Cerebellar cortex (tissue), 1 donor: ENCODE measurements at regions not wholly inside any gene's neighbourhood (a gene's known extent, or its start where the extent isn't known, plus 50 kb on each side); places are given as distances from the start of the nearest gene placed in this dataset.

Experiments
- DNase-seq: peaks from one replicate; pipeline ENCODE4 v3.0.0-alpha.2; 2015; ENCODE audit warnings: low spot score

GRCh38 chr1:55402671-55403464 is 187.7 kb upstream of the USP24 start:
- no peak for DNase-seq

- DNase-seq: no peak
Measured at GRCh38 chr1:55402142-55402541, 187.0 kb upstream of the USP24 start.

GRCh38 chr1:55400508-55400907 is 185.3 kb upstream of the USP24 start:
- no peak for DNase-seq

GRCh38 chr1:55399346-55399745 is 184.2 kb upstream of the USP24 start:
- no peak for DNase-seq

GRCh38 chr1:55396381-55396891 is 181.3 kb upstream of the USP24 start:
- no peak for DNase-seq

- DNase-seq: no peak
Measured at GRCh38 chr1:55388960-55389359, 173.8 kb upstream of the USP24 start.

GRCh38 chr1:55387145-55387544 is 172.0 kb upstream of the USP24 start:
- no peak for DNase-seq

GRCh38 chr1:55386456-55386855 is 171.3 kb upstream of the USP24 start:
- no peak for DNase-seq

- no peak for DNase-seq
Measured at GRCh38 chr1:55385402-55386018, 170.3 kb upstream of the USP24 start.

- DNase-seq: no peak
Measured at GRCh38 chr1:55384637-55385036, 169.5 kb upstream of the USP24 start.

GRCh38 chr1:55382806-55383305 is 167.7 kb upstream of the USP24 start:
- DNase-seq: no peak

GRCh38 chr1:55381983-55382382 is 166.8 kb upstream of the USP24 start:
- DNase-seq: no peak

GRCh38 chr1:55381491-55381890 is 166.3 kb upstream of the USP24 start:
- DNase-seq: no peak

GRCh38 chr1:55380355-55380970 is 165.3 kb upstream of the USP24 start:
- DNase-seq: no peak

GRCh38 chr1:55378582-55378981 is 163.4 kb upstream of the USP24 start:
- peak; percentile 24 for DNase-seq

- no peak for DNase-seq
Measured at GRCh38 chr1:55376897-55377296, 161.7 kb upstream of the USP24 start.

GRCh38 chr1:55375617-55376258 is 160.6 kb upstream of the USP24 start:
- DNase-seq: peak; percentile 48

- no peak for DNase-seq
Measured at GRCh38 chr1:55374801-55375616, 159.8 kb upstream of the USP24 start.

- no peak for DNase-seq
Measured at GRCh38 chr1:55374216-55374615, 159.1 kb upstream of the USP24 start.

GRCh38 chr1:55369474-55369873 is 154.3 kb upstream of the USP24 start:
- DNase-seq: no peak

- no peak for DNase-seq
Measured at GRCh38 chr1:55368698-55369097, 153.5 kb upstream of the USP24 start.
